ENCODE measurements at regions not wholly inside any gene's neighbourhood (a gene's known extent, or its start where the extent isn't known, plus 50 kb on each side); places are given as distances from the start of the nearest gene placed in this dataset.

- TF ChIP-seq CTCF (IDR thresholded peaks at IDR 0.05; ENCODE audit: borderline replicate concordance) = no peak
- no peaks in the 10 kb centered on the region for H3K27me3 ChIP-seq (ENCODE audit: low read depth)
- no peak overlapping the region for H3K27ac ChIP-seq (replicated peaks)
- H3K4me1 ChIP-seq = peaks cover 5% of the 10 kb centered on the region
- H3K9me3 ChIP-seq (replicated peaks) = peaks cover 11% of the 10 kb centered on the region
- intact Hi-C loops (cut with micrococcal nuclease) = no loop called here
- no peaks in the 10 kb centered on the region for H3K36me3 ChIP-seq
- DNase-seq = peak; percentile 36
- H3K4me3 ChIP-seq = no peak overlapping the region
Measured at GRCh38 chr3:22988566-22988965, 214.6 kb upstream of the UBE2E2 start.

GRCh38 chr3:22989716-22990115, 213.4 kb upstream of the UBE2E2 start:
- DNase-seq = no peak
- H3K27ac ChIP-seq (replicated peaks) = no peak overlapping the region
- TF ChIP-seq CTCF (IDR thresholded peaks at IDR 0.05; ENCODE audit: borderline replicate concordance) = no peak
- peaks cover 11% of the 10 kb centered on the region for H3K9me3 ChIP-seq (replicated peaks)
- no peaks in the 10 kb centered on the region for H3K27me3 ChIP-seq (ENCODE audit: low read depth)
- intact Hi-C loops (cut with micrococcal nuclease) = no loop called here
- H3K36me3 ChIP-seq = no peaks in the 10 kb centered on the region
- H3K4me1 ChIP-seq = peaks cover 5% of the 10 kb centered on the region
- no peak overlapping the region for H3K4me3 ChIP-seq

- Histone ChIP-seq H3K4me3 (no peak overlapping the region), H3K4me1 (peaks cover 5% of the 10 kb centered on the region), H3K36me3 (no peaks in the 10 kb centered on the region), H3K27ac (replicated peaks) (no peak overlapping the region), H3K9me3 (replicated peaks) (peaks cover 6% of the 10 kb centered on the region), H3K27me3 (ENCODE audit: low read depth) (no peaks in the 10 kb centered on the region)
- intact Hi-C loops (cut with micrococcal nuclease) = no loop called here
- DNase-seq = no peak
- no peak for TF ChIP-seq CTCF (IDR thresholded peaks at IDR 0.05; ENCODE audit: borderline replicate concordance)
Measured at GRCh38 chr3:22990291-22991200, 212.6 kb upstream of the UBE2E2 start.

GRCh38 chr3:22994781-22995180, 208.3 kb upstream of the UBE2E2 start:
- intact Hi-C loops (cut with micrococcal nuclease) = no loop called here
- H3K4me1 ChIP-seq = no peaks in the 10 kb centered on the region
- no peak overlapping the region for H3K27ac ChIP-seq (replicated peaks)
- H3K9me3 ChIP-seq (replicated peaks) = no peaks in the 10 kb centered on the region
- H3K27me3 ChIP-seq (ENCODE audit: low read depth) = no peaks in the 10 kb centered on the region
- no peak for DNase-seq
- H3K36me3 ChIP-seq = no peaks in the 10 kb centered on the region
- TF ChIP-seq CTCF (IDR thresholded peaks at IDR 0.05; ENCODE audit: borderline replicate concordance) = no peak
- no peak overlapping the region for H3K4me3 ChIP-seq

- H3K36me3 ChIP-seq = no peaks in the 10 kb centered on the region
- no peaks in the 10 kb centered on the region for H3K9me3 ChIP-seq (replicated peaks)
- no peak for DNase-seq
Measured at GRCh38 chr3:22996920-22997571, 206.1 kb upstream of the UBE2E2 start.

More at GRCh38 chr3:22996920-22997571, 206.1 kb upstream of the UBE2E2 start:
- Histone ChIP-seq H3K27ac (replicated peaks) (no peak overlapping the region), H3K4me1 (no peaks in the 10 kb centered on the region), H3K27me3 (ENCODE audit: low read depth) (no peaks in the 10 kb centered on the region), H3K4me3 (no peak overlapping the region)
- intact Hi-C loops (cut with micrococcal nuclease) = no loop called here
- no peak for TF ChIP-seq CTCF (IDR thresholded peaks at IDR 0.05; ENCODE audit: borderline replicate concordance)

Data from left ventricle myocardium inferior (tissue), 1 donor.